Endothelial cell of umbilical vein (primary cell): ENCODE measurements at regions not wholly inside any gene's neighbourhood (a gene's known extent, or its start where the extent isn't known, plus 50 kb on each side); places are given as distances from the start of the nearest gene placed in this dataset.

Experiments
- BruUV-seq: library from RNA; stranded (reverse); fragments of 400-500 nt; replicated peaks from 2 replicates; lab custom pipeline; 2021; lab: Mats Ljungman, UMichigan
- CTCF ChIA-PET: fragments of 300-600, 350-600 bp; sonication (Branson Sonifier 250); formaldehyde crosslinking; loops from one replicate; lab custom pipeline; 2021; ENCODE audit warnings: antibody characterized with exemption, inconsistent platforms; lab: Charles Lee
- POLR2A ChIA-PET: fragments of 300-600, 350-600 bp; sonication (Branson Sonifier 250); formaldehyde crosslinking; loops from one replicate; lab custom pipeline; 2021; ENCODE audit warnings: antibody characterized with exemption, inconsistent platforms; lab: Charles Lee
- DNase-seq: peaks from one replicate; pipeline ENCODE4 v3.0.0-alpha.2; 2011; ENCODE audit warnings: low read depth, low spot score
- FAIRE-seq: peaks from 2 replicates; lab custom pipeline; 2011; peaks lifted over from hg19 to GRCh38; lab: Jason Lieb, UNC
- H2AFZ ChIP-seq: 2 replicates; pipeline ENCODE4 v1.6.0; 2012; ENCODE audit warnings: low read depth, low read length, control low read depth, inconsistent platforms
- H3K27ac ChIP-seq: 2 replicates; pipeline ENCODE4 v1.5.1; 2011; ENCODE audit warnings: low read depth, mild to moderate bottlenecking, control low read depth, low read length, moderate library complexity; ENCODE audit not compliant: insufficient read depth
- H3K27me3 ChIP-seq, 2 experiments: 2 replicates each; pipeline versions ENCODE4 v1.6.0 to v1.6.1; 2011; ENCODE audit warnings: low read length in 2 of 2, mixed read lengths in 1 of 2; ENCODE audit not compliant: control insufficient read depth in 2 of 2, insufficient read depth in 2 of 2
- H3K36me3 ChIP-seq, 2 experiments: 2 replicates in 1 of 2; 3 replicates in 1 of 2; pipeline ENCODE4 v1.5.1; 2011; ENCODE audit warnings: low read length in 2 of 2, mild to moderate bottlenecking in 1 of 2, moderate library complexity in 1 of 2; ENCODE audit not compliant: control insufficient read depth in 2 of 2, insufficient read depth in 2 of 2; ENCODE audit errors: extremely low read depth in 1 of 2
- H3K4me1 ChIP-seq: 3 replicates; pipeline ENCODE4 v1.5.1; 2011; ENCODE audit warnings: mild to moderate bottlenecking, low read length; ENCODE audit not compliant: control insufficient read depth, insufficient read depth; ENCODE audit errors: extremely low read depth
- H3K4me2 ChIP-seq: 2 replicates; pipeline ENCODE4 v1.6.1; 2011; ENCODE audit warnings: low read length, control low read depth, mixed read lengths; ENCODE audit not compliant: insufficient read depth
- H3K4me3 ChIP-seq, 3 experiments: fragments of 200-600 bp in 1 of 3; sonication (generic), shearing (Covaris generic) in 1 of 3; replicated peaks in 1 of 3; 2 replicates each; pipeline ENCODE4 v1.5.1; 2011 to 2016; ENCODE audit warnings: control low read depth in 3 of 3, low read length in 3 of 3, mild to moderate bottlenecking in 2 of 3, inconsistent platforms in 1 of 3, low read depth in 1 of 3, moderate library complexity in 1 of 3; ENCODE audit not compliant: insufficient read depth in 1 of 3
- H3K79me2 ChIP-seq: 2 replicates; pipeline ENCODE4 v1.6.0; 2012; ENCODE audit warnings: low read length, inconsistent platforms; ENCODE audit not compliant: control insufficient read depth, insufficient read depth
- H3K9ac ChIP-seq: replicated peaks from 2 replicates; pipeline ENCODE3; 2011; ENCODE audit warnings: low read length, control low read depth; ENCODE audit not compliant: insufficient read depth; ENCODE audit errors: extremely low read depth
- H3K9me1 ChIP-seq: replicated peaks from 3 replicates; pipeline ENCODE4 v1.6.0; 2011; ENCODE audit warnings: mild to moderate bottlenecking, low read length; ENCODE audit not compliant: control insufficient read depth, insufficient read depth; ENCODE audit errors: extremely low read depth
- H3K9me3 ChIP-seq: replicated peaks from 2 replicates; pipeline ENCODE4 v1.5.1; 2012; ENCODE audit warnings: low read length, inconsistent platforms; ENCODE audit not compliant: control insufficient read depth, insufficient read depth
- H4K20me1 ChIP-seq: replicated peaks from 2 replicates; pipeline ENCODE3; 2011; ENCODE audit warnings: mild to moderate bottlenecking, low read length; ENCODE audit not compliant: control insufficient read depth, insufficient read depth; ENCODE audit errors: extremely low read depth
- EZH2 ChIP-seq: IDR thresholded peaks from 2 replicates; pipeline ENCODE4 v1.6.1; 2012; ENCODE audit warnings: borderline replicate concordance, low read depth, mild to moderate bottlenecking, moderate library complexity, low read length, inconsistent platforms; ENCODE audit not compliant: severe bottlenecking
- FOS ChIP-seq: IDR thresholded peaks from 2 replicates; pipeline ENCODE4 v1.6.1; 2011; ENCODE audit warnings: mild to moderate bottlenecking, low read length, moderate library complexity, borderline replicate concordance; ENCODE audit not compliant: insufficient read depth
- GATA2 ChIP-seq: IDR thresholded peaks from 2 replicates; pipeline ENCODE4 v1.7.0; 2011; ENCODE audit warnings: low read depth, mild to moderate bottlenecking, moderate library complexity, mixed read lengths, low read length; ENCODE audit not compliant: insufficient read length, insufficient read depth
- JUN ChIP-seq: IDR thresholded peaks from 2 replicates; pipeline ENCODE4 v1.6.1; 2011; ENCODE audit warnings: borderline replicate concordance, low read depth; ENCODE audit not compliant: insufficient read length, insufficient read depth
- MYC ChIP-seq: IDR thresholded peaks from one replicate; pipeline ENCODE4 v1.6.1; 2011; ENCODE audit warnings: mild to moderate bottlenecking, low read depth, low read length
- POLR2A ChIP-seq: IDR thresholded peaks from 2 replicates; pipeline ENCODE4 v1.6.1; 2012; ENCODE audit warnings: low read depth, mild to moderate bottlenecking, control low read depth, low read length
- POLR2AphosphoS5 ChIP-seq: IDR thresholded peaks from 2 replicates; pipeline ENCODE4 v1.6.1; 2012; ENCODE audit warnings: low read depth, mild to moderate bottlenecking, control low read depth, low read length, moderate library complexity; ENCODE audit not compliant: insufficient read depth
- dilution Hi-C: fragments of 300-500 bp; cut with MboI; formaldehyde crosslinking; loops from one replicate; pipeline ENCODE4 v1.15.0; 2019; ENCODE audit warnings: low sequenced_read_pairs; ENCODE audit not compliant: extremely low pct_ligation_motif_present
- intact Hi-C: fragments of 100-400 bp; cut with micrococcal nuclease; formaldehyde crosslinking; loops from one replicate; pipeline ENCODE4 v1.10.0; 2022
- TF ChIP-seq, protein P1 (sequence below), 2 donors: IDR thresholded peaks; 1 replicate in 1 of 2; 2 replicates in 1 of 2; pipeline ENCODE4 v1.5.1; 2011; ENCODE audit warnings: low read length in 2 of 2, mild to moderate bottlenecking in 2 of 2, moderate library complexity in 2 of 2, control low read depth in 1 of 2, inconsistent platforms in 1 of 2, low read depth in 1 of 2; ENCODE audit not compliant: insufficient read depth in 1 of 2; ENCODE audit errors: extremely low read depth in 1 of 2
- TF ChIP-seq, protein P2 (sequence below): IDR thresholded peaks from 2 replicates; pipeline ENCODE4 v1.6.1; 2011; ENCODE audit not compliant: insufficient read depth, insufficient read length

DNA sequence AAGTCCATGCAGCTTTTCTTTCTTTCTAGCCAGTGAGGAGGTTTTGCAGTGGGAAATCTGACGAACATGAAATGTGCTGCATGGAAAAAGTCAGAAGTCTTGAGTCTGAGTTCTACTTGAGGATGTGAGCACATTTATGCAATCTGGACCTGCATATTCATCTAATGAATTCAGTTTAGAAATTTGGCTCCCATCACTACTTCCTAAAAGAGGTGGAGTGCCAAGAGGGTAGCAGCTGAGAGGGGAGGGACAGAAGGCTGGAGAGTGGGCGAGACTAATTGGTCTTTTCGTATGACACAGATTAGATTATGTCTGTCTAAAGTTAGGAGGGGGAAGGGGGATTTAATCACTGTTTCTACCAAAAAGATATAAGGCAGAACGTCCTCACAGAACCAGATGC, 535.9 kb downstream of the IQCM start:
- H4K20me1 ChIP-seq: no peaks in the 10 kb centered on the region
- no peak overlapping the region for H3K4me2 ChIP-seq
- FAIRE-seq: no peak
- no peaks in the 10 kb centered on the region for H3K9me1 ChIP-seq
- TF ChIP-seq, protein P1, sequence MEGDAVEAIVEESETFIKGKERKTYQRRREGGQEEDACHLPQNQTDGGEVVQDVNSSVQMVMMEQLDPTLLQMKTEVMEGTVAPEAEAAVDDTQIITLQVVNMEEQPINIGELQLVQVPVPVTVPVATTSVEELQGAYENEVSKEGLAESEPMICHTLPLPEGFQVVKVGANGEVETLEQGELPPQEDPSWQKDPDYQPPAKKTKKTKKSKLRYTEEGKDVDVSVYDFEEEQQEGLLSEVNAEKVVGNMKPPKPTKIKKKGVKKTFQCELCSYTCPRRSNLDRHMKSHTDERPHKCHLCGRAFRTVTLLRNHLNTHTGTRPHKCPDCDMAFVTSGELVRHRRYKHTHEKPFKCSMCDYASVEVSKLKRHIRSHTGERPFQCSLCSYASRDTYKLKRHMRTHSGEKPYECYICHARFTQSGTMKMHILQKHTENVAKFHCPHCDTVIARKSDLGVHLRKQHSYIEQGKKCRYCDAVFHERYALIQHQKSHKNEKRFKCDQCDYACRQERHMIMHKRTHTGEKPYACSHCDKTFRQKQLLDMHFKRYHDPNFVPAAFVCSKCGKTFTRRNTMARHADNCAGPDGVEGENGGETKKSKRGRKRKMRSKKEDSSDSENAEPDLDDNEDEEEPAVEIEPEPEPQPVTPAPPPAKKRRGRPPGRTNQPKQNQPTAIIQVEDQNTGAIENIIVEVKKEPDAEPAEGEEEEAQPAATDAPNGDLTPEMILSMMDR (IDR thresholded peaks at IDR 0.05; ENCODE audit: extremely low read depth in 1 of 2, insufficient read depth in 1 of 2, low read depth in 1 of 2, low read length in 2 of 2): no peak
- no peak for TF ChIP-seq JUN
- no peak for TF ChIP-seq FOS
- no peak for TF ChIP-seq EZH2
- no peak for TF ChIP-seq POLR2A
- TF ChIP-seq, protein P2, sequence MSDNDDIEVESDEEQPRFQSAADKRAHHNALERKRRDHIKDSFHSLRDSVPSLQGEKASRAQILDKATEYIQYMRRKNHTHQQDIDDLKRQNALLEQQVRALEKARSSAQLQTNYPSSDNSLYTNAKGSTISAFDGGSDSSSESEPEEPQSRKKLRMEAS: no peak
- no peak for TF ChIP-seq POLR2AphosphoS5
- TF ChIP-seq GATA2: no peak
- no peak for TF ChIP-seq MYC
- H2AFZ ChIP-seq: no peak overlapping the region
- dilution Hi-C loops: no loop called here
- H3K9ac ChIP-seq: no peak overlapping the region
- no TSS peak for BruUV-seq
- no peaks in the 10 kb centered on the region for H3K27me3 ChIP-seq
- no peak for DNase-seq
- ChIA-PET POLR2A (no interaction called here), CTCF (no interaction called here)
- H3K79me2 ChIP-seq: no peaks in the 10 kb centered on the region
- H3K9me3 ChIP-seq: no peaks in the 10 kb centered on the region
- no peak overlapping the region for H3K27ac ChIP-seq
- intact Hi-C loops: no loop called here
- no peaks in the 10 kb centered on the region for H3K4me1 ChIP-seq
- H3K36me3 ChIP-seq: no peaks in the 10 kb centered on the region
- no peak overlapping the region for H3K4me3 ChIP-seq
